ENCODE measurements at regions not wholly inside any gene's neighbourhood (a gene's known extent, or its start where the extent isn't known, plus 50 kb on each side); places are given as distances from the start of the nearest gene placed in this dataset.

DNA sequence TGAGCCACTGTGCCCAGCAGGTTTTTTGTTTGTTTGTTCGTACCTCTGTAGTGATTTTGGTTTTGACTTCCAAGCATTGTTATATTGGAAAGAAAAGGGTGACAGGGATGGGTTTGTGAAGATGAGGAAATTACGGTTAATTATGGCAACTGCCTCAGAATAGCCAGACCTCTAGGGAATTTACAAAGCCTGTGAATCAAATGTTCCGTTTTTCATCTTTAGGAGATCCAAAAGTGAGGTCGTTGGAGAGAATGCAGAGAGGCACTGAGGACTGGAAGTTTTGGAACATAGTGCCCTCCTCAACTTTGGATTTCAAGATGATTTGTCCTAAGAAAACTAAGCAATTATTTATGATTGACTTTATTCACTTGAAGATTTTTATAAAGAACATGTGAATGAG, 54.5 kb upstream of the EVL start:
- ATAC-seq (replicated peaks in 1 of 4): no peak
- CTCF ChIA-PET: interaction anchor here in 1 of 2 donors (0.7 kb wide), 1 partner anchor 15 kb away, joined by 3 read pairs; no protein-coding TSS in a partner anchor

DNA sequence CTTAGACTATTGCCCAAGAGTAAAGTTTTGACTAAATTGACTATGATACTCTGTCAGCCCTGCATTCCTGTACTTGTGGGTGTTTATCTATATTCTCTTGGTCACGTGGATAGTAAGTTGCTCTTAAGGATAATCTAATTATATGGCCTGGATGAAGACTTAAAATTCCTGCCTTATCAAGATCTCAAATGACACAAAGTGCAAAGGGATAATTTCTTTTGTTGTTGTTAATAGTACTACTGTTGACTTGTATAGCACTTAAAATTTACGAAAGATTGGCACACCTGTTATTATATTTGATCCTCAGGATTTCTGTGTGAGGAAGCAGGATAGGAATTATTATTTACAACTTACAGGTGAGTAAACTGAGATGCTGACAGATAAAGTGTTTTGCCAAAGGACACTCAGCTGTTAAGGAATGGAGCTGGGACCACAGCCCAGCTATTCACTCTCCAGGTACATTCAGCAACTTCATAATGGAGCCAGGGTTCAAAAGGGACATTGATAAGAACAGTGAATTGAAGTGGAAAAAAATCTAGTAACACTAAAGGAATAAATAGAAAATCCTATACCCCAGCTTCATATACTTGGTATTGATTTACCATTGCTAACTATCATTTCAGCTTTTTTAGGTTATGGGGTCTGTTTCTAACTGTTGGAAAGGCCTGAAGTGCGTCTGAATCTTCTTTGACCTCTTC, 53.4 kb upstream of the EVL start:
- Histone ChIP-seq H3K36me3 (ENCODE audit: control insufficient read depth in 2 of 2, extremely low read depth in 1 of 2, insufficient read depth in 1 of 2, low read length in 1 of 2) (no peaks in the 10 kb centered on the region), H3K9me3 (no peaks in the 10 kb centered on the region), H3K4me1 (ENCODE audit: control insufficient read depth in 1 of 2, extremely low read depth in 1 of 2, insufficient read depth in 2 of 2, low read length in 2 of 2) (peaks cover 0 to 2% of the 10 kb centered on the region in 2 experiments), H3K4me3 (ENCODE audit: control insufficient read depth in 1 of 2, extremely low read depth in 1 of 2, low read length in 1 of 2) (no peak overlapping the region), H3K27me3 (replicated peaks in 1 of 2; ENCODE audit: control insufficient read depth in 2 of 2, extremely low read depth in 1 of 2, insufficient read depth in 2 of 2, low read length in 1 of 2) (no peaks in the 10 kb centered on the region), H3K27ac (ENCODE audit: low read length) (no peak overlapping the region)
- DNase-seq: no peak
- POLR2A ChIA-PET: interaction anchor here in 1 of 2 donors (0.6 kb wide), 1 partner anchor 8 kb away, joined by 3 read pairs; no protein-coding TSS in a partner anchor
- no peaks in the 10 kb centered on the region for H3K36me3 Mint-ChIP-seq
- WGBS (ENCODE audit: insufficient coverage): no CpG with 5 or more reads among the region's 3 CpGs
- H3K27me3 Mint-ChIP-seq: no peaks in the 10 kb centered on the region
- ATAC-seq (replicated peaks in 1 of 4): no peak
- H3K4me3 Mint-ChIP-seq: no peak overlapping the region
- H3K4me1 Mint-ChIP-seq: peaks cover 0 to 16% (median 8%) of the 10 kb centered on the region in 3 donors
- CTCF ChIA-PET: interaction anchor here in 1 of 2 donors (0.7 kb wide), 1 partner anchor 16 kb away, joined by 3 read pairs; no protein-coding TSS in a partner anchor
- H3K27ac Mint-ChIP-seq: no peak overlapping the region
- H3K9me3 Mint-ChIP-seq: no peaks in the 10 kb centered on the region

More for the DNA sequence above, 54.5 kb upstream of the EVL start:
- Histone ChIP-seq H3K4me3 (ENCODE audit: control insufficient read depth in 1 of 2, extremely low read depth in 1 of 2, low read length in 1 of 2) (no peak overlapping the region), H3K4me1 (ENCODE audit: control insufficient read depth in 1 of 2, extremely low read depth in 1 of 2, insufficient read depth in 2 of 2, low read length in 2 of 2) (peaks cover 0 to 2% of the 10 kb centered on the region in 2 experiments), H3K27ac (ENCODE audit: low read length) (no peak overlapping the region), H3K36me3 (ENCODE audit: control insufficient read depth in 2 of 2, extremely low read depth in 1 of 2, insufficient read depth in 1 of 2, low read length in 1 of 2) (no peaks in the 10 kb centered on the region), H3K27me3 (replicated peaks in 1 of 2; ENCODE audit: control insufficient read depth in 2 of 2, extremely low read depth in 1 of 2, insufficient read depth in 2 of 2, low read length in 1 of 2) (no peaks in the 10 kb centered on the region), H3K9me3 (no peaks in the 10 kb centered on the region)
- POLR2A ChIA-PET: no interaction called here
- Mint-ChIP-seq H3K4me1 (peaks cover 0 to 16% (median 8%) of the 10 kb centered on the region in 3 donors), H3K9me3 (no peaks in the 10 kb centered on the region), H3K27ac (no peak overlapping the region), H3K36me3 (no peaks in the 10 kb centered on the region), H3K27me3 (no peaks in the 10 kb centered on the region), H3K4me3 (no peak overlapping the region)
- no peak for DNase-seq
- WGBS (ENCODE audit: insufficient coverage): 95% methylated on average over 4 of the region's 4 CpGs

DNA sequence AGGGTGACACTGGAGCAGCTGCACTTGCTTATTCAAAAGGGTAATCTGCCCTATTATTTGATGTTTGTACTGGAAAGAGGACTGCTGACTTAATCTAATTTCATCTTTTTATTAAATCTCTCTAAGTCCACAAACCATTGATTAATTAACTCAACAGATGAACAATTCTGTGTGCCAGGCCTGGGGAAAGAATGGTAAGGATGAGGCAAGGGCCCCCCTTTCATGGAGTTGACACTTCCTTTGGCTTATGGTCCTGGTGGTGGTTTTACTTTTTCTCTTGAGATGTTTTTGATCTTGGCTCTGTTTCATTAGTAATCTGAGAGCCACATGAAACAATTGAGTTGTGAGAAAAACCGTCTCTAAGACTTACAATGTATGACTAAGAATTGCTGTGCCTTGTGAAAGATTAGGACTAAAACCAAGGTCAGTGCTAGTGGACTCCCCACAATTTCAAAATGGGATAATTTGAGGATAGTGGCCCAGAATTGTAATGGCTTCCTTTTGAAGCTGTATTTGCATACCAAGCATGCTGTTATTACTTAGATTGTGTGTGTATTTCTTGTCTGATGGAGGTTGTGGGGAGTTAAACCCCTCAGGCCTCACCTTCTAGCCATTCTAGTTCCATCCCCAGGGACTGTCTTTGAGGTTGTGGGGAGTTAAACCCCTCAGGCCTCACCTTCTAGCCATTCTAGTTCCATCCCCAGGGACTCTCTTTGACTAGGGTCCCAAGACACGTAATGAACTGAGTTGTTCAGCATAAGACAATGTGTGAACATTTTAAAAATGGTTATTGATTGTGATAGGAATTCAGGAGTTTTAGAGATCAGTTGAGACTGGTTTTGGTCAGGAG, 52.5 kb upstream of the EVL start:
- Histone ChIP-seq H3K27me3 (replicated peaks in 1 of 2; ENCODE audit: control insufficient read depth in 2 of 2, extremely low read depth in 1 of 2, insufficient read depth in 2 of 2, low read length in 1 of 2) (no peaks in the 10 kb centered on the region), H3K36me3 (ENCODE audit: control insufficient read depth in 2 of 2, extremely low read depth in 1 of 2, insufficient read depth in 1 of 2, low read length in 1 of 2) (no peaks in the 10 kb centered on the region), H3K4me3 (ENCODE audit: control insufficient read depth in 1 of 2, extremely low read depth in 1 of 2, low read length in 1 of 2) (no peak overlapping the region), H3K4me1 (ENCODE audit: control insufficient read depth in 1 of 2, extremely low read depth in 1 of 2, insufficient read depth in 2 of 2, low read length in 2 of 2) (peaks cover 0 to 2% of the 10 kb centered on the region in 2 experiments), H3K9me3 (no peaks in the 10 kb centered on the region), H3K27ac (ENCODE audit: low read length) (no peak overlapping the region)
- no peak overlapping the region for H3K27ac Mint-ChIP-seq
- H3K4me1 Mint-ChIP-seq: peaks cover 0 to 16% (median 8%) of the 10 kb centered on the region in 3 donors
- 20% methylated on average over 1 of the region's 2 CpGs for WGBS (ENCODE audit: insufficient coverage)
- POLR2A ChIA-PET: interaction anchor here in 1 of 2 donors (0.6 kb wide), 1 partner anchor 9 kb away, joined by 3 read pairs; no protein-coding TSS in a partner anchor
- no peaks in the 10 kb centered on the region for H3K9me3 Mint-ChIP-seq
- H3K27me3 Mint-ChIP-seq: no peaks in the 10 kb centered on the region
- no peak overlapping the region for H3K4me3 Mint-ChIP-seq
- CTCF ChIA-PET: no interaction called here
- ATAC-seq (replicated peaks in 1 of 4): no peak
- no peaks in the 10 kb centered on the region for H3K36me3 Mint-ChIP-seq
- DNase-seq: no peak

DNA sequence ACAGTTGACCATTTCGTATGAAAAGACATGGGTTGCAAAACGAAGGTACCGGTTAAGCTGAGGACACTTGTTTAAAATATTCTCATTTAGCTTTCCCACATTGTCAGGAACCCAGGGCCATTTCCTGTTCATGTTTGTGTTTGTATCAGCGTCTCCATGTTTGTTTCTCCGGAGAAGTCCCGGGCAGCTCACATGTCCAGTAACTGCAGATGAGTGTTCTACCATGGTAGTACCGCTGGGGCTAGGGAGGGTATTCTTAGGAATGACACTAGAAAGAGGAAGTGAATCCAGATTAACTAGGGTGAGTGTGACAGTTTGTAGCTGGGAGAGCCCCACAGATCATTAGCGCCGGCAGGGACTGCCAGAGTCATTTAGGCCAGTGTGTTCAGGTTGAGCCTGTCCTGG, 50.0 kb upstream of the EVL start:
- ATAC-seq (replicated peaks in 1 of 4): no peak
- H3K36me3 ChIP-seq (ENCODE audit: control insufficient read depth in 2 of 2, extremely low read depth in 1 of 2, insufficient read depth in 1 of 2, low read length in 1 of 2): no peaks in the 10 kb centered on the region
- peaks cover 0 to 9% (median 4%) of the 10 kb centered on the region in 3 donors for H3K4me1 Mint-ChIP-seq
- CTCF ChIA-PET: no interaction called here
- H3K9me3 Mint-ChIP-seq: no peaks in the 10 kb centered on the region
- no peak overlapping the region for H3K27ac ChIP-seq (ENCODE audit: low read length)
- POLR2A ChIA-PET: interaction anchor here in 1 of 2 donors (0.7 kb wide), 1 partner anchor 19 kb away, joined by 5 read pairs; no protein-coding TSS in a partner anchor
- no peaks in the 10 kb centered on the region for H3K27me3 ChIP-seq (replicated peaks in 1 of 2; ENCODE audit: control insufficient read depth in 2 of 2, extremely low read depth in 1 of 2, insufficient read depth in 2 of 2, low read length in 1 of 2)
- no peaks in the 10 kb centered on the region for H3K36me3 Mint-ChIP-seq
- no peak for DNase-seq
- H3K9me3 ChIP-seq: no peaks in the 10 kb centered on the region
- no peaks in the 10 kb centered on the region for H3K27me3 Mint-ChIP-seq
- WGBS (ENCODE audit: insufficient coverage): 100% methylated on average over 5 of the region's 9 CpGs
- no peak overlapping the region for H3K27ac Mint-ChIP-seq
- H3K4me3 Mint-ChIP-seq: no peak overlapping the region
- peaks cover 0 to 2% of the 10 kb centered on the region in 2 experiments for H3K4me1 ChIP-seq (ENCODE audit: control insufficient read depth in 1 of 2, extremely low read depth in 1 of 2, insufficient read depth in 2 of 2, low read length in 2 of 2)
- H3K4me3 ChIP-seq (ENCODE audit: control insufficient read depth in 1 of 2, extremely low read depth in 1 of 2, low read length in 1 of 2): no peak overlapping the region
